Liver (tissue), 3 donors: ENCODE measurements at regions not wholly inside any gene's neighbourhood (a gene's known extent, or its start where the extent isn't known, plus 50 kb on each side); places are given as distances from the start of the nearest gene placed in this dataset.
"Not testable (repeated sequence)": the region's sequence is repeated elsewhere in the genome, so short reads cannot be mapped to it uniquely, and the experiment has no call there.

Experiments used
- CTCF ChIP-seq: fragments of 150-350 bp; IDR thresholded peaks from 2 replicates; pipeline ENCODE4 v1.5.1; 2017; ENCODE audit warnings: improper control_type of control experiment, low read depth, low read length; ENCODE audit not compliant: missing input control
- RXRA ChIP-seq, 2 donors: IDR thresholded peaks; 2 replicates each; pipeline ENCODE4 v1.6.1; 2017 to 2018; ENCODE audit warnings: antibody characterized with exemption in 2 of 2, mild to moderate bottlenecking in 1 of 2
- SP1 ChIP-seq: IDR thresholded peaks from 2 replicates; pipeline ENCODE4 v1.6.1; 2018; ENCODE audit warnings: antibody characterized with exemption, mild to moderate bottlenecking
- TAF1 ChIP-seq: conservative IDR thresholded peaks from 2 replicates; pipeline ENCODE4 v1.6.1; 2016; ENCODE audit warnings: antibody characterized with exemption, mild to moderate bottlenecking
- YY1 ChIP-seq: IDR thresholded peaks from 2 replicates; pipeline ENCODE4 v1.6.1; 2016; ENCODE audit warnings: antibody characterized with exemption, mild to moderate bottlenecking
- TF ChIP-seq, protein P1 (sequence below): IDR thresholded peaks from 2 replicates; pipeline ENCODE4 v1.6.1; 2016; ENCODE audit warnings: antibody characterized with exemption
- donor health status: healthy.
- donor health status: healthy.

DNA sequence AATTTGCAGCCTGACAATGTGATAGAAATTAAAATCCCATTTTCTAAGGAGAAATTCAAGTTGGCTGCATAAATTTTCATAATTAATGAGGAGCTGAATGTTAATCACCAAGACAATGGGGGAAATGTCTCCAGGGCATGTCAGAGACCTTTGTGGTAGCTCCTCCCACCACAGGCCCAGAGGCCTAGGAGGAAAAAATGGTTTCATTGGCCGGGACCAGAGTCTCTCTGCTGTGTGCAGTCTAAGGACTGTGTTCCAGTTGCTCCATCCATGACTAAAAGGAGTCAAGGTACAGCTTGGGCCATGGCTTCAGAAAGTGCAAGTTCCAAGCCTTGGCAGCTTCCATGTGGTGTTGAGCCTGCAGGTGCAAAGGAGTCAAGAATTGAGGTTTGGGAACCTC, 187.6 kb upstream of the FRG1 start:
- TF ChIP-seq TAF1; CTCF; SP1; YY1; RXRA (IDR thresholded peaks at IDR 0.05): not testable (repeated sequence)
- TF ChIP-seq, protein P1, sequence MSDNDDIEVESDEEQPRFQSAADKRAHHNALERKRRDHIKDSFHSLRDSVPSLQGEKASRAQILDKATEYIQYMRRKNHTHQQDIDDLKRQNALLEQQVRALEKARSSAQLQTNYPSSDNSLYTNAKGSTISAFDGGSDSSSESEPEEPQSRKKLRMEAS = not testable (repeated sequence)
